ENCODE measurements at regions not wholly inside any gene's neighbourhood (a gene's known extent, or its start where the extent isn't known, plus 50 kb on each side); places are given as distances from the start of the nearest gene placed in this dataset.

DNA sequence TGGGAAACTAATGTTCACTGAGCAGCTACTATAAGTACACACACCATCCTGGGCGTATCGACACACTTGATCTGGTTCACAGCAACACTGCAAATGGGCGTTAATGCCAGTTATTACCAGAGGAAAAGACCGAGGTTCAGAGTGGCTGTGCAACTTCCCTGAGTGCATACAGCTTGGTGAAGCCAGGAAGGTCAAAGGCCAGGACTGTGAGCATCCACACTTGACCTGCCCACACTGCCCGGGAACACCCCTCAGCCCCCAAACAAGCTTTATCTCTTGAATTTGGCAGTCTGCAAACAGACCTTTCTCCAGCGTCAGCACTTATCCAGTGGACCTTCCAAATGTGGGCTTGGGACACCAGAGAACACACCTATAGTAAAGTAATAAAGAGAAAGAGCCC lies 312.6 kb downstream of the BCL11B start:
- DNase-seq (ENCODE audit: low read depth): no peak

DNA sequence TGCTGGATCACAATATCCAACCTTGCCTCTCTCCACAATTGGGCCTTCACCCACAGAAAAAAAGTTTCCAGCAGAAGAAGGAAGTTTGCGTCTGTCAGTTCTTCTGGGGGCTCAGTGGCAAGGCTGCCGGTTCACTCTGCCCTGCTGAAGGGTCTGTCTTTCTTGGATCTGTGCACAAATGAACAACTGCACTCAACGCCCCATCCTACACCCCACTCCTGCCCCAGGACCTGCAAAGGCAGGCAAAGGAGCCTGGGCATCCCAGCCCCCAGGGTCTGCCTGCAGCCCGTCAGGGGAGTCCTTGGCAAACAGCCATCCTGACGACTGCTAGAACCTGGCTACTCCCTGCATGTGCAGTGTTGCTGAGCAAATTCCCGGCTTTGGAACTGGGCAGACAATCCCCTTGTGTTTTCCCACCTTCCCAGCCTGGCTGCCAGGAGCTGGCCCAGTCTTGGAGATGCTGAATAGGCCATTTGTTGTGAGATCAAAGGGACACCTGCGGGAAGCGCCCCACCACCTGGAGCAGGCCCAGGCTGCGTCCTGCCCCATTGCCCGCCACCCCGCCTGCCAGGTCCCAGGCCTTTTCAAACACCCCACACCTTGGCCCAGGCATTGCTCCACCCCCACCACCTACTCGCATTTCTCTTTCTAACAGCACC lies 311.9 kb downstream of the BCL11B start:
- no peak for DNase-seq (ENCODE audit: low read depth)

DNA sequence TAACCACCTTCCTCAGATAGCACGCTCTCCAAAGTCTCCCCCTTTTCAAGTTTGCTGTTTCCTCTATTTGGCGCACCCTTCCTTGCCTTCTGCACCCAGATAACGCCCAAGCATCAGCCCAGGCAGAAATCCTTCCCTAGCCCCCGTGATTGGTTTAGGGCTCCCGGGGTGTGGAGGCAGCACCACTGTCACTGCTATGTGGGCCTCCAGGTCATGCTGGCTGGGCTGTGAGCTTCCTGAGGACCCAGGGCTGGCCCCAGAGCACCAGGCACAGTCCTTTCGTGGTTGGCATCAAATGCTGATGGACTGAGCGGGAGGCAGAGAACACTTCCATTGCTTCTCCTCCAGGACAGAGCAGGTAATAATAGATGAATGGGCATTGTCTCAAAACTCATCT lies 311.4 kb downstream of the BCL11B start:
- no peak for DNase-seq (ENCODE audit: low read depth)

DNA sequence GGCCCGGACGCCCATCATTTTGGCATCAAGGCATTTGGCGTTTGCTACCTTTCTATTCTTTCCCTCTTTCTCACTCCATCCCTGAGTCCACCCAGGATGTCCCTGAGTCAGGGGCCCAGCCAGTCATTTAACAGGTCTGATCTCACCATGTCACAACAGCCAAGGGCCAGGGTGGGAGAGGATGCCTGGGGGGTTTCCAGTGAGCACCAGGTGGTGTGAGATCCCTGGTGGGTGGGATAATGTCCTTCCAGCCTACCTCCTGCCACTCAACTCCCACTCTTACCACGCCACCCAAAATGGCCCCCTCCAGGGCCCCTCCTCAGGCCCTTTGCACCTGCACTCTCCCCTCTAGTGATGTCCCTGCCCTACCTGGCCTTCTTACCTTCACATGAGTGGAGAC lies 310.8 kb downstream of the BCL11B start:
- DNase-seq (ENCODE audit: low read depth): no peak

DNA sequence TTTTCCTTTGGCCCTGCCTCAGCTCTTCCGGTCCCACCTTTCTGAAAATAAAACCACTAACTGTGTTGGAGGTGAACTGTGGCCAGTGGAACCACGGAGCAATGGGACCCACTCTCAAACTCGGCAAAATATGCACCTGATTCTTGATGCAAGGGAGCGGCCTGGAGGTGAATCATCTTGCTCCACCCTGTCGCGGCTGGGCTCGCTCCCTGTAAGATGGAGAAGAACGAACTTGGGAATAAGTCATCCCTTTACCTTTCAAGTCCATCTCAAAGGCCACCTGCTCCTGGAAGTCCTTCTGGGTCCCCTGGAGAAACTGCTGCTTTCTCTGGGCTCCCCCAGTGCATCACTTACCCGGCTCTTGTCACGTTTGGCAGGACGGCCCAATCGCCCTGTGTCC lies 309.9 kb downstream of the BCL11B start:
- DNase-seq (ENCODE audit: low read depth): no peak

DNA sequence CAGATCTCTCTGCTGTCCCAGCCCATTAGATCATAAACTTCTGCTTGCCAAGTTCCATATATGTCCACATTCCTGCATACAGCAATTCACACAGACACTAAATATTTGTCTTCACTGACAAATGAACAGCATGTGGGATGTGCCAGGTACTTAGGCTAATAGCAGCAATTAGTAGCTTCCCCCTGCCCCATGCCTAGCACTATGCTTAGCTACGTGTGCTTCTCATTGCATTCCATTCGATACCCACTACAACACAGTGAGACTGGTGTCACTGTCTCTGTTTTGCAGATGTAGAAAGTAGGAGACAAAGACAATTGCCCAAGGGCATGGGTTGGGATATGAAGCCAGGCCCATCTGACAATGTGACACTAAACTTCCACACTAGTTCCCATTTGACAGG lies 308.4 kb downstream of the BCL11B start:
- DNase-seq (ENCODE audit: low read depth): no peak

DNA sequence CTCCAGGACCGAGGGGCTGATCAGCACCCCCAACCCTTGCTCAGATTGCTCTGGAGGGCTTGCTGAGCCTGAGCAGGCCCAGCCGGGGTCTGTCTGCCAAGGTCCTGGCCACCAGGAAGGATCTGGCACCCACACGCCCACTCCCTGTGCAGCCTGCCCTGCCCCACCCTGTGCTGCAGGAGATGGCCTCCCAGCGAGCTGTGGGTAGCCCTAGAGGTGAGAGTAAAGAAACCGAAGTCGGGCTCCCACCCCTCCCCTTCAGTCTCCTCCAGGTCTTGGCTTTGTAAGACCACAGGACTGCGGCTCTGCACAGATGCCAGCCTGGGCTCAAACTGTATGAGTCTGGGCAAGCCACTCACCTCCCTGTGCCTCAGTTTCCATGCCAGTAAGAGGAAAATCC lies 307.8 kb downstream of the BCL11B start:
- DNase-seq (ENCODE audit: low read depth): no peak

DNA sequence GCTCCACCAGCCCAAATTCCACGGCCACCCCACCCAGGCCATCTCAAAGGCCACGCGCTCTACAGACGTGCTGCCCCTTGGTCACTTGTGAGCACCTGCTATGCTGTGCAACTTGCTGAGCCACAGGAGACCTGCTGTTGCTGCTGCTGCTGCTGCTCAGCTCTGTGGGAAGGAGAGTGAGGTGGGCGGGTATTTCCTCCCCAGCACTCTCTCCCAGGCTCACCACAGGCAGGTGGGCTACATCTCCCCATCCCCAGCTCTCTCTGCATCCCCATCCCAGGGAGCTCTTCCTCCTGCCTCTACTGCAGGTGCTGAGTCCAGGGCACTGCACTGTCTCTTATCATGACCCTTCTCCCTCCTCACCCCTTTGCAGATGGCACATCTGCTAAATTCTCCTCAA lies 306.9 kb downstream of the BCL11B start:
- no peak for DNase-seq (ENCODE audit: low read depth)

DNA sequence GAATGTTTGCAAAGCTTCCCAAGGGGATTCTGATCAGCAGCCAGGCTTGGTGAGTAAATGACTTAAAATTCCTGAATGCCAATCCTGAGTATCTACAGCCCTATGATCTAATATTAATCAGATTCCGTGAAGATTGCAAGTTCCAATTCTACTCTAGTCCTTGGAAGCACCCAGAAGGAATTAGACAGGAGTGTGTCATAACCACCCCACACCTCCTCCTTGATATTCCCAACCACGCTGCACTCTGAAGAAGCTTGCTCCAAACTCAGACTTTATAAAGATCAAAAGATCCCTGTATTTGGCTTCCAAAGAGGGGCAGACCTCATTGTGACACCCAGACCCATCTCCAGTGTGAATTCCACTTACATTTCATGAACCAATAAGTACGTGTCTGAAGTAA lies 306.0 kb downstream of the BCL11B start:
- DNase-seq (ENCODE audit: low read depth): no peak

DNA sequence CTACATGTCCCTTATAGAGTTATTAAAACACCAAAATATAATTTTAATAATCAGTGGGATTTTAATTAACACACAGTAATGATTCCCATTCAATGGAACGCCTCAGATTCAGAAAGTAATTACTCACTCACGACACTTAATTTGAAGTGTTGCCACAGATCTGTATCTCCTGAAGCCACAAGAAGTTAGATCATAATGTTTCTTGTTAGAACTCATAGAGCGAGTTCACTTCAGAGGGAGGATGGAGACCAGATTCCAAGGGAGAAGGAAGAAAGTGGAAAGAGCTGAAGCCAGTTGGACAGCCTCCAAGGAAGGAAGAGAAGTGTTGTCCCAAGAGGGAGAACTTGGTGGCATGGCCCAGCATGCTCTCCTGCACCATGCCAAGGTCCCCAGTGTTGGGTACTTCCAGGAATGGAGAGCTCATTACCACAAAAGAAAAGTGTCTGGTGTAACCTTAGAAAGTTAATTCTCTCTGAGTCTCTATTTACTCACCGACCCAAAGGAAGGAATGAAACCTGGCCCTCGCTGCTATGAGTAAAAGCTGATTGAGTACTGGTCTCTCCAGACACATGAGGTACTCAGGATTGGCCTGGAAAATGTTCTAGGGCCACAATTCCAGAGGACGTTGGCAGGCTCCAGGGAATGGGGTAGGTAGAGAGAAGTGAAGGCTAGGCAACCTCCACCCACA lies 305.4 kb downstream of the BCL11B start:
- no peak for DNase-seq (ENCODE audit: low read depth)

DNA sequence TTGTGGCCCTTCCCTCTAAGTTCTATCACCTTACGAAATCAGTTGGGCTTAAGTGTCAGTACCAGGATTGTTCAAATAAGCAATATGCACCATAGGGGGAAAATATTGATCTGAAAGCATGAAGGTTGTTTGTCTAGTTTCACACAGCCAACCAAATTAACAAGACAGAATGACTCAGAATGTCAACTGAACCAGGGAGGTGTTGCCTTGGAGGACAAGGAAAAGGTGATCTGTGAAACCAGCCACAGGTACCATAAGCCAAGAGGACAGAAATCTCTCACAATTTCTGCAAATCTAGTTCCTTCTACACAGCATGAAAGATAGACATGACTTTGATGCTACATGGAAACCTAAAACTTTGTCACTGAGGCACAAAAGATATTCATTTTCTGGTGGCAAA lies 297.9 kb downstream of the BCL11B start:
- DNase-seq (ENCODE audit: low read depth): no peak

DNA sequence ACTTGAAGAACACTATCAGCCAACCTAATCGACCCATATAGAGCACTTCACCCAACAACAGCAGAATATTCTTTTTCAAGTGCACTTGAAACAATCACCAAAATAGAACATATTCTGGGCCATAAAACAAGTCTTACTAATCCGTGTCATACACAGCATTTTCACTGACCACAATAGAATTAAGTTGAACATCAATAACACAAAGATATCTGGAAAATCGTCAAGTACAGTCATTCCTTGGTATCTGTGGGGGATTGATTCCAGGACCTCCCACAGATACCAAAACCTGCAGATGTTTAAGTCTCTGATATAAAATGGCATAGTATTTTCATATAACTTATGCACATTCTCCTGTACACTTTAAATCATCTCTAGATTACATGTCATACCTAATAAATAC lies 295.7 kb downstream of the BCL11B start:
- DNase-seq (ENCODE audit: low read depth): no peak

DNA sequence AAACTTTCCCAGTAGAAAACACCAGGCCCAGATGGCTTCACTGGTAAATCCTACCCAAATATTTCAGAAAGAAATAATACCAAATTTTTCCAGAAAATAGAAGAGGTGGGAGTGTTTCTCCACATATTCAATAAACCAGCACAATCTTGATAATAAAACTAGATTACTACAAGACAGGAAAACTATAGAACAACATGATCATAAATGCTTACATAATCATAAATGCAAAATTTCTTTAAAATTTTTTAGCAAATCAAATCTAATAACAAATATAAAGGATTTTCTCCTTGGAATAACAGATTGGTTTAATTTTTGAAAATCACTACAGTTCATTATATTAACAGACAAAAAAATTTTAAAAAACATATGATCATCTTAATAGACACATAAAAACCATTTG lies 294.5 kb downstream of the BCL11B start:
- no peak for DNase-seq (ENCODE audit: low read depth)

DNA sequence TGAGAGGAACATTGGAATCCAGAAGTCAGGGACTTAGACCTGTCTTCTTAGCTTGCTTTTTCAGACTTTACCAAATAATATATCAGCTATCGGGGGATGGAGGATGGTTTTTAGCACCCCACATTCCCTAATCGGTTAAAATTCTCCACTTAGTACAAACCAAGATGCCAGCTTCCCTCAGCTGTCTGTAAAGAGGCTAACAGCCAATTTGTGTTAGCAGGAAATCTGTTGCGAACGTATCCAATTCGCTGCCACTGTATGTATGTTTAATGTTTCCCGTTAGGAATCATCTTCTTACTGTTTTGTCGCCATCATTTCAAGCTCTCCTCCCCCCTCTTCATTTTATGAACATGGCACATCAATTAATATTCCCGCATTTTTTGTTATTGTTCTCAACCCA lies 289.0 kb downstream of the BCL11B start:
- DNase-seq (ENCODE audit: low read depth): no peak

DNA sequence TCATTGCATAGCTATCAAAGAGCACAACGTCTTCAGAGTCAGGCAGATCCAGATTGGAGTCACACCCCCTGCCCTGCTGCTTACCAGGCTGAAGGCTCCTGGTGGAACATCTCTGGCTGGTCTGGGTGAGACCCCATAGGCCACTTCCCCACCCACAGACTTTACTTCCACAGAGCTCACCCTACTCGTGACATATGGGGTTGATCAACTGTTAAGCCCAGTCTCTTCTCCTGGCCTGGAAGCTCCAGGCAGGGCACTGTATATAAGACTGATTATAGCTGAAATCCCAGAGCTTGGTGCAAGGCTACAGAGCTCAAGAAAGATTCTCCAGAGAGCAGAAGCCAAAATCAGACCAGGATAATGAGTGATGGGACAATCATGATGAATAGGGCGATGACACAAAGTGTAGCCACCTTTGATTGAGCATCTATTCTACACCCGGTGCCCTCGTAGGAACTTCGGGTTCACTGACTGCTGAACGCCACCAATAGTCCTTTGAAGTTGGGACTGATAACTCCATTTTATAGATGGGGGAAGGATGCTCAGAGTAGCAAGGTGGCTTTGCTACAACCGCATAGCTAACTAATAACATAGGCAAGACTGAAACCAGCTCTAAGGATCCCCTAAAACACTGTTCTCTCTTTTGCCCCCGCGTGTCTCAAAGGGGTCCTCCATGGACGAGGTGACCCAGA lies 287.8 kb downstream of the BCL11B start:
- no peak for DNase-seq (ENCODE audit: low read depth)

DNA sequence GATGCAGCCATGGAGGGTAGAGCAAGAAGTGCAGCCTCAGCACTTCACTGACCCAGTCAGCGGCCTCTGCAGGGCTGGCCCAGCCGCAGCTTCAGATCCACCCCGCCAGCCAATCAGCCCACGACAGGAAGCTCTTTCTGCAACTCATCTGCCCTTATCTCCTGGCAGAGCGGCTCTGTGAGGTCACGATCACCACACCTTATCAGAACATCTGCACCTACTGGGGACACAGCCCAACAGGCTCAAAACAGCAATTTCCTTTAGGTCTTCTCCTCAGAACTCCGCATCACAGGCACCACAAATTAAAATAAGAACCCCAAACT lies 287.3 kb downstream of the BCL11B start:
- peak; percentile 48 for DNase-seq (ENCODE audit: low read depth)

DNA sequence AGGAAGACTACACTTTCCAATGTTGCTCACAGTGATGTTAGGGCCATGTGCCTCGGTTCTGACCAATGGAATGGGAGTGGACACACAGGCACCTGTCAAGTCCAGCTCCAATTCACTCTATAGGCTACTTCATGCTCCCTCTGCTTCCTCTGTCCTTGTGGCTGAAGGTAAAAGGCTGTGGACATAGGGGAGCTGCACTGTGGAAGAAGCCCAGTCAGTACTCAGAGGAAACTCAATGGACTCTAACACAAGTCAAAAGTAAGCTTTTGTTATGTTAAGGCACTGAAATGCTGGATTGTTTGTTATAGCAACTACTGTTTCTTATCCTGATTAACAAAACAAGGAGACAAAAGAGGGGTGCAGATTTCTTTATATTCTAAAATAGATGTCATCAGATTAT lies 278.2 kb downstream of the BCL11B start:
- no peak for DNase-seq (ENCODE audit: low read depth)

DNA sequence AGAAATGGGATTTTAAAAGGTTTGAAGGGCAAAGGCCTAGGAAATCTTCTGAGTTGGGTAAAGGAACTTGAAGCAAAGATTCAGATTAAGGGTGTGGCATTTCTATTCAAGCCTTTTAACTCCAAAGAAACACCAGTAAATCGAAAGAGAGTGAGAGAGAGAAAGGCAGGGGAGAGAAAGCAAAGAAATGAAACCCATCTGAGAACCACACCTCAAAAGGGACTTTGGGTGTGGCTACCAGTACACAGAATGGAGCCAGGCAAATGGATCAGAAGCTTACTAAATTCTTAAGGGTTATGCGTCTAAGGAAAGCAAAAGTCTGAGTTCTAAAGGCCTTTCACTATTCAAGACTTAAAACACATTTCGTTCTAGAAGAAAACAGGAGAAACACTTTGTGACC lies 277.4 kb downstream of the BCL11B start:
- no peak for DNase-seq (ENCODE audit: low read depth)

DNA sequence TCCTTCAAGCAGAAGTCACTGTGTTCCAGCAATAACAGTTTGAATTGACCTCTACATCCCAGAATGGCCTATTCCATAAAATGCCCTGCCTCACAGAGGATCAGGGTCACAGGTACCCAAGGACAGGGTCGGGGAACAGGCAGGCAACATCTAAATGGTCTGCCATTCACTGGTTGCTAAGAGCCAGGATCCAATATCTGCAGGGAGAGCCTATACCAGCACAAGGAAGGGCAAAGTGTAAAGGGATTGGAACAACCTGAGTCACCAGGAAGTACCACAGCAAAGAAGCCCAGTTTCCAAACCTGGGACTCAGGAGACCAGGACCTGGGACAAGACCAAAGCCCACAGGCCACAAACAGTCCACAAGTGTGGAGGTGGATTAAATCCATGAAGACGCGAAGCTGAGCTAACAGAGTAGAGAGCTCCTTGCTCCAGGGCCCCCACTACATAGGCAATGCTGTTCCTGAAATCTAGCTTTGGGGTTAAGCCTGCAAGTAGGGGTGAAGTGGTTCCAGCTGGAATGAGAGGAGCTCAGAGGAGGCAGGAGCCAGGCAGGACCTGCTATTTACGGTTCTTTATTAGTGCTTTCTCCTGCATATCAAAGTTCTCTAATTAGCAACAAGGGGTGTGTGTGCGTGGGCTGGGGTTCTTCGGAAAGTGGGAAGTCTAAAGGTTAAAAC lies 274.3 kb downstream of the BCL11B start:
- DNase-seq (ENCODE audit: low read depth): no peak

DNA sequence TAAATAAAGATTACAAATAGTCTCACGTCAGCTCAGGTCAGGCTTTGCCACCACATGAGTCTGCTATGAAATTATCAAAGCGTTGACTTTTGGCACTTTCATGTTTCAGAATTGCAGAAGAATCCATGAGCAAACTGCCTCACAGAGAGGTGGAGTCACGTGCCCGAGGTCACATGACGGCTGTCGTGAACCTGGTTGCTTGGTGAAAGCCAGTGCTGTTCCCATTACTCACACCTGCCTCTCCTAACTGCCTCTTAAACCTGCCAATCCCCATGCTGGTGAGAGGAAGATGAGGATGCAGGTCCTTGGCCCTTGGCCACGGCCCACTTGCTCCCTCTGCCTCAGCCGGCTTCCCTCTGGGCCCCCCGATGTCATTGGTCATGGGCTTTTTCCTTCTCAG lies 272.7 kb downstream of the BCL11B start:
- DNase-seq (ENCODE audit: low read depth): no peak

DNA sequence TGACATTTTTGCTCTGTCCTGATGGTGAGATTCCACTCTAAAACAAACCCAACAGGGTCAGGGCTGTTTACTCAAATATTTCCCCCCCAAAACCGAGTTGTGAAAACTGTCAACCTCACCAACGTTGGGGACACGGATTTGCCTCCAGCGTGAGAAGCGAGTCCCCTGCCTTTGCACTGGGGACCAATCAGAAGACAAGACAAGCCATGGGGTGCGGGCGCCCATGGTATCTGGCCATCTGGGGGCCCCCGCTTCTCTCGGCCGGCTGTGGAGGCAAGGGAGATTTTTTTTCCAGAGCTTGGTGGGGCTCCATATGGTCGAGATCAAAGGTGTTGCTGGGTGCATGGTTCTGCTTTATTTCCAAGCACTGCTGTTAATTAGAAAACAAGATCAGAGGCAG lies 272.1 kb downstream of the BCL11B start:
- DNase-seq (ENCODE audit: low read depth): no peak

DNA sequence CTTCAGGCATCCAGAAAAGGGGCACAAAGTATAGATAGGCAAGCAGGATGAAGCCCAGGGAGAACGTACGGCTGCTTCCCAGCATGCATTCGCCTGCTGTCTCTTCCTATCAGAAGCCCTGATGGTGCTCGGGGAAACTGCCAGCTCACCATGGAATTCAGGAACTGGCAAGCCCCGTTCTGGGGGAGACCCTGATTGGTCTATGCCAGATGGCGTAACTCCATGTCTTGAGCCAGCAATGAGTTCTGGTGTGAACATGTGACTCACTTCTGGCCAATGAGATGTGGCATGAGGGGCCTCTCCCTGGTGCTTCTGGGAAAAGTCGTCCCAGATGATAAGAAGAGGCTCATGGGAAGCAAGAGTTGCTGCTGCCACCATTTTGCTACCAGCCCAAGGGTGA lies 270.8 kb downstream of the BCL11B start:
- no peak for DNase-seq (ENCODE audit: low read depth)

DNA sequence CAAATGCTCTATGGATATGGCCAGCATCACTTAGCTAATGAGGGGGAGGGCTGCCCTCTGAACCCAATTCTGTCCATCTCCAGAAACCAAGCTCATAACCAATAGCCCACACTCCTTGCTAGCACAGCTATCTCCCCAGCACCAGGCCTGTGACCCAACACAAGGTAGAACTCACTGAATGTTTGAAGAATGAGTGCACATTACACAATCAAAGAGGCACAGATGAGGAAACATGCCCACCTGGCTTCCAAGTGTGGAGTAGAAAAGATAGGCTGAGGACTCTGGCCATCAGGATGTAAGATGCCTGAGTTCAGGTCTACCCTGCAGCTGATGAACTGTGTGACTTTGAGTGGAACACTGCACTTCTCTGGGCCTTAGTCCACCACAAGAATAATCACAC lies 268.4 kb downstream of the BCL11B start:
- no peak for DNase-seq (ENCODE audit: low read depth)

Data from stimulated activated CD8-positive, alpha-beta memory T cell treated with anti-CD3 and anti-CD28 coated beads, Interleukin-4, amount 100 ng/mL, for 24 hours (primary cell).